Keratinocyte (primary cell): ENCODE measurements at regions not wholly inside any gene's neighbourhood (a gene's known extent, or its start where the extent isn't known, plus 50 kb on each side); places are given as distances from the start of the nearest gene placed in this dataset.

Source experiments
- DNase-seq: peaks from one replicate; pipeline ENCODE4 v3.0.0-alpha.2; 2011; ENCODE audit warnings: low read depth, missing footprints, low spot score
- FAIRE-seq: peaks from 2 replicates; lab custom pipeline; 2011; peaks lifted over from hg19 to GRCh38; lab: Jason Lieb, UNC
- H2AFZ ChIP-seq: 2 replicates; pipeline ENCODE4 v1.6.0; 2012; ENCODE audit warnings: low read length, control low read depth, inconsistent platforms; ENCODE audit not compliant: control insufficient read depth
- H3K27ac ChIP-seq: 2 replicates; pipeline ENCODE4 v1.5.1; 2011; ENCODE audit warnings: low read length; ENCODE audit not compliant: control insufficient read depth, insufficient read depth
- H3K27me3 ChIP-seq: 3 replicates; pipeline ENCODE4 v1.6.0; 2011; ENCODE audit warnings: low read length; ENCODE audit not compliant: control insufficient read depth, insufficient read depth; ENCODE audit errors: extremely low read depth
- H3K36me3 ChIP-seq, 2 experiments: 2 replicates in 1 of 2; 3 replicates in 1 of 2; pipeline ENCODE4 v1.5.1; 2011; ENCODE audit warnings: low read length in 2 of 2, mild to moderate bottlenecking in 1 of 2; ENCODE audit not compliant: control insufficient read depth in 2 of 2, insufficient read depth in 2 of 2; ENCODE audit errors: extremely low read depth in 1 of 2
- H3K4me1 ChIP-seq: 3 replicates; pipeline ENCODE4 v1.5.1; 2011; ENCODE audit warnings: low read length; ENCODE audit not compliant: control insufficient read depth, insufficient read depth; ENCODE audit errors: extremely low read depth
- H3K4me2 ChIP-seq: 3 replicates; pipeline ENCODE4 v1.6.0; 2011; ENCODE audit warnings: low read depth, low read length; ENCODE audit not compliant: control insufficient read depth, insufficient read depth; ENCODE audit errors: extremely low read depth
- H3K4me3 ChIP-seq, 3 experiments: fragments of 200-600 bp in 1 of 3; sonication (generic) in 1 of 3; 2 replicates in 2 of 3; 3 replicates in 1 of 3; pipeline ENCODE4 v1.5.1; 2011 to 2016; ENCODE audit warnings: low read length in 3 of 3, mild to moderate bottlenecking in 3 of 3, control low read depth in 2 of 3, inconsistent platforms in 1 of 3, low read depth in 1 of 3, mixed read lengths in 1 of 3, mixed run types in 1 of 3, moderate library complexity in 1 of 3; ENCODE audit not compliant: control insufficient read depth in 2 of 3, insufficient read depth in 2 of 3; ENCODE audit errors: extremely low read depth in 1 of 3
- H3K79me2 ChIP-seq: 2 replicates; pipeline ENCODE4 v1.6.0; 2012; ENCODE audit warnings: low read length; ENCODE audit not compliant: control insufficient read depth, insufficient read depth
- H3K9ac ChIP-seq: 3 replicates; pipeline ENCODE4 v1.6.0; 2011; ENCODE audit warnings: low read length; ENCODE audit not compliant: control insufficient read depth, insufficient read depth; ENCODE audit errors: extremely low read depth
- H3K9me1 ChIP-seq: 3 replicates; pipeline ENCODE4 v1.6.0; 2011; ENCODE audit warnings: low read length; ENCODE audit not compliant: control insufficient read depth, insufficient read depth; ENCODE audit errors: extremely low read depth
- H3K9me3 ChIP-seq: 2 replicates; pipeline ENCODE4 v1.5.1; 2012; ENCODE audit warnings: low read depth, low read length; ENCODE audit not compliant: control insufficient read depth
- H4K20me1 ChIP-seq: 3 replicates; pipeline ENCODE4 v1.6.0; 2011; ENCODE audit warnings: low read length; ENCODE audit not compliant: control insufficient read depth, insufficient read depth; ENCODE audit errors: extremely low read depth
- EZH2 ChIP-seq: IDR thresholded peaks from one replicate; pipeline ENCODE4 v1.6.1; 2012; ENCODE audit warnings: inconsistent platforms, mild to moderate bottlenecking, low read length, moderate library complexity
- dilution Hi-C: fragments of 300-500 bp; cut with MboI; formaldehyde crosslinking; loops from one replicate; pipeline ENCODE4 v1.7.0; 2020; ENCODE audit warnings: low sequenced_read_pairs; ENCODE audit not compliant: extremely low pct_ligation_motif_present
- TF ChIP-seq, protein P1 (sequence below), 3 experiments: IDR thresholded peaks in 1 of 3; conservative IDR thresholded peaks in 1 of 3; optimal IDR thresholded peaks in 1 of 3; 2 replicates in 2 of 3; 3 replicates in 1 of 3; pipeline versions ENCODE3 to v1.5.1; 2011; ENCODE audit warnings: low read length in 3 of 3, mild to moderate bottlenecking in 3 of 3, moderate library complexity in 2 of 3, control low read depth in 1 of 3, inconsistent platforms in 1 of 3; ENCODE audit not compliant: insufficient read depth in 2 of 3; ENCODE audit errors: extremely low read depth in 1 of 3

DNA sequence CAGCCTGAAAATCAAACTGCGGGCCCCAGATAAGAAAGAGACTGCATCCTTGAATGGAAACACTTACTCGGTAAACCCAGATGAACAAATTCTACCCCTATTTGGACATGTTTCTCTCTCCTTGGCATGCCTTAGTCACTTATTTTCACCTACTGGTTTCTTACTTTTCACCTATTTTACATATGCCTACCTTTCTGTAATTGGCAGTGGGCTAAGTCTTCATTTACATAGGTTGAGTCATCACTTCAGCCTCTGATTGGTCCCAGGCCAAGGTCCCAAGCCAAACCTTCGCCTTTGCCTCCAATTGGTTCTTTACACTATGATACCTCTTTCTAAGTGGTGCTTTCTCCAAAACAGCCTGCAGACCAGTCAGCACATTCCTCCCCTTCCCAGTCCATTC is 111.3 kb downstream of the DYRK2 start:
- no peak for TF ChIP-seq EZH2
- TF ChIP-seq, protein P1, sequence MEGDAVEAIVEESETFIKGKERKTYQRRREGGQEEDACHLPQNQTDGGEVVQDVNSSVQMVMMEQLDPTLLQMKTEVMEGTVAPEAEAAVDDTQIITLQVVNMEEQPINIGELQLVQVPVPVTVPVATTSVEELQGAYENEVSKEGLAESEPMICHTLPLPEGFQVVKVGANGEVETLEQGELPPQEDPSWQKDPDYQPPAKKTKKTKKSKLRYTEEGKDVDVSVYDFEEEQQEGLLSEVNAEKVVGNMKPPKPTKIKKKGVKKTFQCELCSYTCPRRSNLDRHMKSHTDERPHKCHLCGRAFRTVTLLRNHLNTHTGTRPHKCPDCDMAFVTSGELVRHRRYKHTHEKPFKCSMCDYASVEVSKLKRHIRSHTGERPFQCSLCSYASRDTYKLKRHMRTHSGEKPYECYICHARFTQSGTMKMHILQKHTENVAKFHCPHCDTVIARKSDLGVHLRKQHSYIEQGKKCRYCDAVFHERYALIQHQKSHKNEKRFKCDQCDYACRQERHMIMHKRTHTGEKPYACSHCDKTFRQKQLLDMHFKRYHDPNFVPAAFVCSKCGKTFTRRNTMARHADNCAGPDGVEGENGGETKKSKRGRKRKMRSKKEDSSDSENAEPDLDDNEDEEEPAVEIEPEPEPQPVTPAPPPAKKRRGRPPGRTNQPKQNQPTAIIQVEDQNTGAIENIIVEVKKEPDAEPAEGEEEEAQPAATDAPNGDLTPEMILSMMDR (optimal IDR thresholded peaks at IDR 0.05 in 1 of 3, IDR thresholded peaks at IDR 0.05 in 1 of 3, conservative IDR thresholded peaks at IDR 0.05 in 1 of 3; ENCODE audit: extremely low read depth in 1 of 3, insufficient read depth in 2 of 3, low read length in 3 of 3): no peak
- no peak overlapping the region for H2AFZ ChIP-seq
- no peaks in the 10 kb centered on the region for H3K9me3 ChIP-seq
- H3K36me3 ChIP-seq: no peaks in the 10 kb centered on the region
- H3K79me2 ChIP-seq: no peaks in the 10 kb centered on the region
- H3K9me1 ChIP-seq: no peaks in the 10 kb centered on the region
- H3K4me2 ChIP-seq: no peak overlapping the region
- no peak overlapping the region for H3K27ac ChIP-seq
- no peaks in the 10 kb centered on the region for H3K27me3 ChIP-seq
- dilution Hi-C loops: no loop called here
- H4K20me1 ChIP-seq: no peaks in the 10 kb centered on the region
- FAIRE-seq (no peak), DNase-seq (no peak)
- H3K4me3 ChIP-seq: no peak overlapping the region
- H3K9ac ChIP-seq: no peak overlapping the region
- H3K4me1 ChIP-seq: no peaks in the 10 kb centered on the region

DNA sequence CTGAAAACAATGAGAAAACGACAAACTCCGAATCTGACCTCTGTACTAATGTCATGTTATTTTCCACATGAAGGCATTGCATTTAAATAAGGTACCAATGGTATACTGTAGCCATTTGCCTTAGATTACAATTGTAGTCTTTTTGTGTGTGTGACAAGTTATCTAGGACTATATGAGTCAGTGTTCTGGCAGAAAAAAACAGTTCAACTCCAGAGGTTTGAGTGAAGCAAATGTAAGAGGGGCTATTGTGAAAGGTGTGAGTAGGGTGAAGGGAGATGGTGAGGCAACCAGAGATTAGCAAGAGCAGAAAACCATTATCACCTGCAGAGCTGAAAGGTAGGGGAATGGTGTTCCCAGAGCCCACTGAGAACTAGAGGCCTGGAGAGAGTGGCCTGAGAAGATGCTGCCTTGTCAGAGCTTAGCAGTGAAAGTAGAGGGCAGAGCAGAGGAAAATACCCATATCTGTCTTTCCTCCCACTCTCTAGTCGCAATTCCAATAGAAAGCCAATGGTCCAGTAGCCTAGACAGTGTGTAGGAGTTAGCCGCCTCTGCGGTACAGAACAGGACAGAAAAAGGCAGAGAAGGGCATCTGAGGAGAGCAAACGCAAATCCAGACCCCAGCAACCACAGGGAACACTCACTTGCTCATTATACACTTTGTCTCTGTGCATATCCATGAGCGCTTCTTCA is 112.2 kb downstream of the DYRK2 start:
- Histone ChIP-seq H3K9me1 (no peaks in the 10 kb centered on the region), H3K27ac (no peak overlapping the region), H2AFZ (no peak overlapping the region), H4K20me1 (no peaks in the 10 kb centered on the region), H3K4me2 (no peak overlapping the region), H3K4me1 (peaks cover 3% of the 10 kb centered on the region), H3K79me2 (no peaks in the 10 kb centered on the region), H3K9me3 (no peaks in the 10 kb centered on the region), H3K4me3 (no peak overlapping the region), H3K9ac (no peak overlapping the region), H3K27me3 (no peaks in the 10 kb centered on the region), H3K36me3 (no peaks in the 10 kb centered on the region)
- TF ChIP-seq EZH2: no peak
- TF ChIP-seq, protein P1 (optimal IDR thresholded peaks at IDR 0.05 in 1 of 3, IDR thresholded peaks at IDR 0.05 in 1 of 3, conservative IDR thresholded peaks at IDR 0.05 in 1 of 3; ENCODE audit: extremely low read depth in 1 of 3, insufficient read depth in 2 of 3, low read length in 3 of 3): no peak
- FAIRE-seq (no peak), DNase-seq (no peak)
- dilution Hi-C loops: no loop called here
